ENCODE measurements at regions not wholly inside any gene's neighbourhood (a gene's known extent, or its start where the extent isn't known, plus 50 kb on each side); places are given as distances from the start of the nearest gene placed in this dataset.

GRCh38 chr13:20311022-20311421 is 78.9 kb upstream of the GJB6 start:
- no peak overlapping the region for H3K4me3 Mint-ChIP-seq
- H3K9me3 Mint-ChIP-seq, result peaks cover 14% of the 10 kb centered on the region
- DNase-seq (ENCODE audit: low spot score) (no peak), ATAC-seq (no peak)
- TF ChIP-seq HMGA2 (CRISPR knock-in tag; IDR thresholded peaks at IDR 0.05) (peak; percentile 95), ERG (CRISPR knock-in tag; IDR thresholded peaks at IDR 0.05) (no peak)
- ChIA-PET POLR2A (no interaction called here), CTCF (interaction anchor here (1.3 kb wide), 1 partner anchor 17 kb away, joined by 4 read pairs; no protein-coding TSS in a partner anchor)
- H3K27me3 Mint-ChIP-seq (ENCODE audit: low read depth), result no peaks in the 10 kb centered on the region
- no peaks in the 10 kb centered on the region for H3K4me1 Mint-ChIP-seq
- peaks cover 5% of the 10 kb centered on the region for H3K36me3 Mint-ChIP-seq
- no peak overlapping the region for H3K27ac Mint-ChIP-seq

GRCh38 chr13:20306039-20306438 is 73.9 kb upstream of the GJB6 start:
- Mint-ChIP-seq H3K27me3 (ENCODE audit: low read depth) (peaks cover 19% of the 10 kb centered on the region), H3K9me3 (peaks cover 14% of the 10 kb centered on the region), H3K4me1 (peaks cover 9% of the 10 kb centered on the region), H3K4me3 (no peak overlapping the region), H3K36me3 (peaks cover 5% of the 10 kb centered on the region), H3K27ac (no peak overlapping the region)
- no peak for ATAC-seq
- ChIA-PET POLR2A (no interaction called here), CTCF (interaction anchor here (2.1 to 2.3 kb wide), 2 partner anchors 12 to 108 kb away, joined by 6 to 8 read pairs; no protein-coding TSS in a partner anchor)
- no peak for DNase-seq (ENCODE audit: low spot score)
- TF ChIP-seq ZNF281 (CRISPR knock-in tag; IDR thresholded peaks at IDR 0.05) (no peak), HMGXB4 (CRISPR knock-in tag; IDR thresholded peaks at IDR 0.05) (no peak), AR (CRISPR knock-in tag; IDR thresholded peaks at IDR 0.05) (no peak), JAZF1 (CRISPR knock-in tag; IDR thresholded peaks at IDR 0.05) (no peak), IRF1 (CRISPR knock-in tag; IDR thresholded peaks at IDR 0.05) (no peak), ARID4B (CRISPR knock-in tag; IDR thresholded peaks at IDR 0.05; ENCODE audit: borderline replicate concordance) (no peak), MXD4 (CRISPR knock-in tag; IDR thresholded peaks at IDR 0.05; ENCODE audit: borderline replicate concordance) (no peak), GRHL2 (CRISPR knock-in tag; IDR thresholded peaks at IDR 0.05; ENCODE audit: insufficient replicate concordance, severe bottlenecking) (no peak), SMAD3 (CRISPR knock-in tag; IDR thresholded peaks at IDR 0.05; ENCODE audit: borderline replicate concordance) (no peak), ZNF232 (CRISPR knock-in tag; IDR thresholded peaks at IDR 0.05) (no peak), MAX (CRISPR knock-in tag; IDR thresholded peaks at IDR 0.05) (no peak), USF2 (CRISPR knock-in tag; IDR thresholded peaks at IDR 0.05) (no peak), NFATC4 (CRISPR knock-in tag; IDR thresholded peaks at IDR 0.05) (no peak), GABPB1 (CRISPR knock-in tag; IDR thresholded peaks at IDR 0.05) (no peak), TP53 (CRISPR knock-in tag; IDR thresholded peaks at IDR 0.05) (no peak), MLX (CRISPR knock-in tag; IDR thresholded peaks at IDR 0.05) (no peak), SMAD4 (CRISPR knock-in tag; IDR thresholded peaks at IDR 0.05) (no peak)

Measured in WTC11 (cell line).